Fibroblast of lung (primary cell): ENCODE measurements at regions not wholly inside any gene's neighbourhood (a gene's known extent, or its start where the extent isn't known, plus 50 kb on each side); places are given as distances from the start of the nearest gene placed in this dataset.

Experiments
- DNase-seq, 2 donors: peaks; one replicate each; pipeline versions ENCODE4 v3.0.0 to v3.0.0-alpha.2; 2010; ENCODE audit warnings: low read depth in 2 of 2
- H2AFZ ChIP-seq: 2 replicates; pipeline ENCODE4 v1.5.1; 2012; ENCODE audit warnings: low read length, control low read depth, inconsistent platforms
- H3K27ac ChIP-seq: 2 replicates; pipeline ENCODE4 v1.5.1; 2011; ENCODE audit warnings: low read length, control low read depth; ENCODE audit not compliant: insufficient read depth
- H3K27me3 ChIP-seq: 2 replicates; pipeline ENCODE4 v1.5.1; 2011; ENCODE audit warnings: mild to moderate bottlenecking, low read length; ENCODE audit not compliant: control insufficient read depth, insufficient read depth
- H3K36me3 ChIP-seq: 2 replicates; pipeline ENCODE4 v1.5.1; 2011; ENCODE audit warnings: low read length; ENCODE audit not compliant: control insufficient read depth, insufficient read depth
- H3K4me1 ChIP-seq: 2 replicates; pipeline ENCODE4 v1.5.1; 2011; ENCODE audit warnings: low read length; ENCODE audit not compliant: control insufficient read depth, insufficient read depth; ENCODE audit errors: extremely low read depth
- H3K4me2 ChIP-seq: 2 replicates; pipeline ENCODE4 v1.5.1; 2011; ENCODE audit warnings: low read length, control low read depth; ENCODE audit not compliant: insufficient read depth; ENCODE audit errors: extremely low read depth
- H3K4me3 ChIP-seq, 4 experiments: fragments of 200-600 bp in 1 of 4; sonication (generic) in 1 of 4; replicated peaks in 1 of 4; 2 replicates each; pipeline ENCODE4 v1.5.1; 2011 to 2016; ENCODE audit warnings: low read length in 4 of 4, low read depth in 3 of 4, mild to moderate bottlenecking in 3 of 4, control low read depth in 2 of 4, inconsistent platforms in 1 of 4, mixed read lengths in 1 of 4; ENCODE audit not compliant: insufficient read depth in 1 of 4; ENCODE audit errors: control extremely low read depth in 1 of 4
- H3K79me2 ChIP-seq: 2 replicates; pipeline ENCODE4 v1.5.1; 2012; ENCODE audit warnings: mild to moderate bottlenecking, low read length, inconsistent platforms; ENCODE audit not compliant: control insufficient read depth, insufficient read depth
- H3K9ac ChIP-seq: 2 replicates; pipeline ENCODE4 v1.5.1; 2011; ENCODE audit warnings: mild to moderate bottlenecking, low read length, control low read depth; ENCODE audit not compliant: insufficient read depth
- H3K9me3 ChIP-seq: 2 replicates; pipeline ENCODE4 v1.5.1; 2012; ENCODE audit warnings: low read depth, low read length; ENCODE audit not compliant: control insufficient read depth, insufficient read depth
- H4K20me1 ChIP-seq: 2 replicates; pipeline ENCODE4 v1.5.1; 2011; ENCODE audit warnings: low read length; ENCODE audit not compliant: control insufficient read depth, insufficient read depth; ENCODE audit errors: extremely low read depth
- EZH2 ChIP-seq: IDR thresholded peaks from 2 replicates; pipeline ENCODE4 v1.5.1; 2012; ENCODE audit warnings: low read length, control low read depth, mild to moderate bottlenecking; ENCODE audit errors: missing control alignments
- TF ChIP-seq, protein P1 (sequence below), 2 donors: IDR thresholded peaks in 1 of 2; conservative IDR thresholded peaks in 1 of 2; 1 replicate in 1 of 2; 2 replicates in 1 of 2; pipeline ENCODE4 v1.5.1; 2011 to 2012; ENCODE audit warnings: low read length in 2 of 2, control low read depth in 1 of 2, inconsistent platforms in 1 of 2, low read depth in 1 of 2, mild to moderate bottlenecking in 1 of 2

DNA sequence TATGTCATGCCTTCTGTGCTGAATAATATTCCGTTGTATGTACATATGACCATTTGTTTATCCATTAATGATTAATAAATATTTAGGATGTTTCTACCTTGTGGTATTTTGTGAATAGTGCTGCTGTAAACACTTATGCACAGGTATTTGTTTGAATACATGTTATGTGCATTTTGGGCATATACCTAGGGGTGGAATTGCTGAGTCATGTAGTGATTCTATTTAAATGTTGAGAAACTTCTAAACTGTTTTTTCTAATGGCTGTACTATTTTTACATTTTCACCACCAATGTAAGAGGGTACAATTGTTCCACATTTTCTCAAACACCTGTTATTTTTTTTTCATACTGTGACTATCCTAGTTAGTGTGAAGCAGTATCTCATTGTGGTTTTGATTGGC lies 1318.6 kb downstream of the TECRL start:
- Histone ChIP-seq H3K4me3 (no peak overlapping the region), H3K27me3 (no peaks in the 10 kb centered on the region), H3K9me3 (no peaks in the 10 kb centered on the region)

DNA sequence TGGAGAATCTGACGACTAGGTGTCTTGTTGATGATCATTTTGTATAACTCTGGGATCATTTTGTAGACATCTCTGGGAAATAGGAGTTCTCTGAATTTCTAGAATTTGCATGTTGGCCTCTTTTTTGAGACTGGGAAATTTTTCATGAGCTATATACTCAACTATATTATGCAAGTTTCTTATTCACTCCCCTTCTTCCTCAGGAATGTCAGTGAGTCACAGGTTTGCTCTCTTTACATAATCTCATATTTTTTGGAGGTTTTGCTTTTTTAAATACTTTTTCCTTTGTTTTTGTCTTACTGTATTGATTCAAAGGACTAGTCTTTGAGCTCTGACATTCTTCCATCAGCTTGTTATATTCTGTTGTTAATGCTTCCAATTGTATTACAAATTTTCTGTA lies 1324.2 kb downstream of the TECRL start:
- no peaks in the 10 kb centered on the region for H3K4me1 ChIP-seq
- H3K4me2 ChIP-seq, result no peak overlapping the region
- H3K9me3 ChIP-seq, result no peaks in the 10 kb centered on the region
- H3K79me2 ChIP-seq, result no peaks in the 10 kb centered on the region
- DNase-seq, result no peak
- no peak overlapping the region for H3K4me3 ChIP-seq
- H3K27me3 ChIP-seq, result no peaks in the 10 kb centered on the region
- H3K9ac ChIP-seq, result no peak overlapping the region
- no peak for TF ChIP-seq EZH2
- TF ChIP-seq, protein P1, sequence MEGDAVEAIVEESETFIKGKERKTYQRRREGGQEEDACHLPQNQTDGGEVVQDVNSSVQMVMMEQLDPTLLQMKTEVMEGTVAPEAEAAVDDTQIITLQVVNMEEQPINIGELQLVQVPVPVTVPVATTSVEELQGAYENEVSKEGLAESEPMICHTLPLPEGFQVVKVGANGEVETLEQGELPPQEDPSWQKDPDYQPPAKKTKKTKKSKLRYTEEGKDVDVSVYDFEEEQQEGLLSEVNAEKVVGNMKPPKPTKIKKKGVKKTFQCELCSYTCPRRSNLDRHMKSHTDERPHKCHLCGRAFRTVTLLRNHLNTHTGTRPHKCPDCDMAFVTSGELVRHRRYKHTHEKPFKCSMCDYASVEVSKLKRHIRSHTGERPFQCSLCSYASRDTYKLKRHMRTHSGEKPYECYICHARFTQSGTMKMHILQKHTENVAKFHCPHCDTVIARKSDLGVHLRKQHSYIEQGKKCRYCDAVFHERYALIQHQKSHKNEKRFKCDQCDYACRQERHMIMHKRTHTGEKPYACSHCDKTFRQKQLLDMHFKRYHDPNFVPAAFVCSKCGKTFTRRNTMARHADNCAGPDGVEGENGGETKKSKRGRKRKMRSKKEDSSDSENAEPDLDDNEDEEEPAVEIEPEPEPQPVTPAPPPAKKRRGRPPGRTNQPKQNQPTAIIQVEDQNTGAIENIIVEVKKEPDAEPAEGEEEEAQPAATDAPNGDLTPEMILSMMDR (conservative IDR thresholded peaks at IDR 0.05 in 1 of 2, IDR thresholded peaks at IDR 0.05 in 1 of 2; ENCODE audit: low read depth in 1 of 2, low read length in 2 of 2), result no peak
- no peak overlapping the region for H3K27ac ChIP-seq
- H3K36me3 ChIP-seq, result no peaks in the 10 kb centered on the region
- no peak overlapping the region for H2AFZ ChIP-seq
- no peaks in the 10 kb centered on the region for H4K20me1 ChIP-seq

More for the DNA sequence above, 1318.6 kb downstream of the TECRL start:
- DNase-seq, result no peak
- Histone ChIP-seq H3K36me3 (no peaks in the 10 kb centered on the region), H3K27ac (no peak overlapping the region), H3K4me2 (no peak overlapping the region), H3K9ac (no peak overlapping the region), H2AFZ (no peak overlapping the region), H4K20me1 (no peaks in the 10 kb centered on the region), H3K4me1 (no peaks in the 10 kb centered on the region), H3K79me2 (no peaks in the 10 kb centered on the region)
- no peak for TF ChIP-seq EZH2
- TF ChIP-seq, protein P1 (conservative IDR thresholded peaks at IDR 0.05 in 1 of 2, IDR thresholded peaks at IDR 0.05 in 1 of 2; ENCODE audit: low read depth in 1 of 2, low read length in 2 of 2), result no peak

DNA sequence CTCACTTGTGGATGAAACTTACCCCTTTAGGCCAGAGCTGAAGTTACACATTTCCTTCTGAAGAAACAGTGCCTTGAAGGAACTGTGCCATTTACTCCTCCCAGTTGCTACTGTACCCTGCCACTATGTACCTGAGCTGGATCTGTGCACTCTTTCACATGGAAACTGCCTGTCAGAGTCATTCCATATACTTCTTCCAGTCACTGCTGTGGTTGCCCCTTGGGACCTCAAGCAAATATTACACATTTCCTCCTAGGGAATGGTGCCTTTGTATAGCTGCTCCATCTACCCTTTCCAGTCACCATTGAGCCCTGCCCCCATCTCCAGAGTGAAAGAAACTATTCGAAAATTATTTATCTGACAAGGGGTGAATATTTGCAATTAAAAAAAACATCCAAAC lies 1328.3 kb downstream of the TECRL start:
- TF ChIP-seq EZH2, result no peak
- TF ChIP-seq, protein P1 (conservative IDR thresholded peaks at IDR 0.05 in 1 of 2, IDR thresholded peaks at IDR 0.05 in 1 of 2; ENCODE audit: low read depth in 1 of 2, low read length in 2 of 2), result no peak

More for the DNA sequence above, 1328.3 kb downstream of the TECRL start:
- H3K27me3 ChIP-seq, result no peaks in the 10 kb centered on the region
- no peak overlapping the region for H3K4me2 ChIP-seq
- no peaks in the 10 kb centered on the region for H3K36me3 ChIP-seq
- H3K4me1 ChIP-seq, result no peaks in the 10 kb centered on the region
- no peak overlapping the region for H3K9ac ChIP-seq
- no peak overlapping the region for H3K27ac ChIP-seq
- no peaks in the 10 kb centered on the region for H4K20me1 ChIP-seq
- DNase-seq, result no peak
- H3K79me2 ChIP-seq, result no peaks in the 10 kb centered on the region
- H3K4me3 ChIP-seq, result no peak overlapping the region
- H2AFZ ChIP-seq, result no peak overlapping the region
- no peaks in the 10 kb centered on the region for H3K9me3 ChIP-seq
